A673 (cell line): ENCODE measurements at regions not wholly inside any gene's neighbourhood (a gene's known extent, or its start where the extent isn't known, plus 50 kb on each side); places are given as distances from the start of the nearest gene placed in this dataset.

Source experiments
- CTCF ChIP-seq: fragments of 300-800, 200-600 bp; sonication (generic); conservative IDR thresholded peaks from 2 replicates; pipeline ENCODE4 v1.5.1; 2017; ENCODE audit warnings: low read depth, mild to moderate bottlenecking, antibody characterized with exemption, low read length, moderate library complexity, mixed read lengths
- EZH2 ChIP-seq: fragments of 200-600 bp; sonication (generic); IDR thresholded peaks from 2 replicates; pipeline ENCODE4 v1.6.1; 2017; ENCODE audit warnings: borderline replicate concordance, low read depth, mild to moderate bottlenecking, mixed read lengths, antibody characterized with exemption, low read length; ENCODE audit not compliant: poor library complexity, severe bottlenecking

GRCh38 chr7:84865560-84865959 lies 321.3 kb downstream of the SEMA3D start:
- TF ChIP-seq CTCF (no peak), EZH2 (no peak)
